CD4-positive, alpha-beta T cell treated with Interleukin-15 for 4 hours (primary cell): ENCODE measurements at regions not wholly inside any gene's neighbourhood (a gene's known extent, or its start where the extent isn't known, plus 50 kb on each side); places are given as distances from the start of the nearest gene placed in this dataset.

ENCODE experiments used
- DNase-seq: peaks from one replicate; pipeline ENCODE4 v3.0.0-alpha.2; 2020; ENCODE audit warnings: low spot score

- DNase-seq, result no peak
Measured at GRCh38 chr13:53144826-53145225, 116.2 kb downstream of the OLFM4 start.

GRCh38 chr13:53150568-53150967, 122.0 kb downstream of the OLFM4 start:
- no peak for DNase-seq

- DNase-seq, result no peak
Measured at GRCh38 chr13:53151336-53152056, 122.9 kb downstream of the OLFM4 start.

- no peak for DNase-seq
Measured at GRCh38 chr13:53152057-53152421, 123.4 kb downstream of the OLFM4 start.

GRCh38 chr13:53158201-53158600, 129.6 kb downstream of the OLFM4 start:
- DNase-seq, result no peak

- DNase-seq, result no peak
Measured at GRCh38 chr13:53159431-53159830, 130.8 kb downstream of the OLFM4 start.

GRCh38 chr13:53160211-53160610, 131.6 kb downstream of the OLFM4 start:
- DNase-seq, result no peak

- no peak for DNase-seq
Measured at GRCh38 chr13:53161251-53161650, 132.6 kb downstream of the OLFM4 start.

- no peak for DNase-seq
Measured at GRCh38 chr13:53165261-53165660, 136.6 kb downstream of the OLFM4 start.

GRCh38 chr13:53167561-53167960, 138.9 kb downstream of the OLFM4 start:
- DNase-seq, result no peak

- no peak for DNase-seq
Measured at GRCh38 chr13:53170910-53171309, 142.3 kb downstream of the OLFM4 start.

GRCh38 chr13:53174545-53174944, 145.9 kb downstream of the OLFM4 start:
- no peak for DNase-seq

GRCh38 chr13:53180684-53181083, 152.1 kb downstream of the OLFM4 start:
- DNase-seq, result no peak

- DNase-seq, result no peak
Measured at GRCh38 chr13:53182724-53183123, 154.1 kb downstream of the OLFM4 start.

GRCh38 chr13:53188120-53188519, 159.5 kb downstream of the OLFM4 start:
- DNase-seq, result no peak

- no peak for DNase-seq
Measured at GRCh38 chr13:53189162-53189561, 160.5 kb downstream of the OLFM4 start.

GRCh38 chr13:53191091-53191490, 162.5 kb downstream of the OLFM4 start:
- DNase-seq, result no peak

GRCh38 chr13:53197424-53197823, 168.8 kb downstream of the OLFM4 start:
- no peak for DNase-seq

GRCh38 chr13:53198017-53198416, 169.4 kb downstream of the OLFM4 start:
- DNase-seq, result no peak

GRCh38 chr13:53198736-53199135, 170.1 kb downstream of the OLFM4 start:
- DNase-seq, result no peak

GRCh38 chr13:53200075-53200474, 171.5 kb downstream of the OLFM4 start:
- no peak for DNase-seq

- DNase-seq, result no peak
Measured at GRCh38 chr13:53200498-53201453, 172.2 kb downstream of the OLFM4 start.
